ENCODE measurements at regions not wholly inside any gene's neighbourhood (a gene's known extent, or its start where the extent isn't known, plus 50 kb on each side); places are given as distances from the start of the nearest gene placed in this dataset.

GRCh38 chr4:96531836-96532235 is 691.9 kb downstream of the PDHA2 start:
- no peaks in the 10 kb centered on the region for H3K27me3 Mint-ChIP-seq (ENCODE audit: insufficient read depth)
- intact Hi-C loops (cut with micrococcal nuclease): no loop called here
- H3K27ac Mint-ChIP-seq: no peak overlapping the region
- no peaks in the 10 kb centered on the region for H3K36me3 Mint-ChIP-seq (ENCODE audit: low read depth)
- no peak overlapping the region for H3K4me3 Mint-ChIP-seq
- no peak for DNase-seq (ENCODE audit: low spot score)
- no peaks in the 10 kb centered on the region for H3K4me1 Mint-ChIP-seq (ENCODE audit: low read depth)
- peaks cover 5% of the 10 kb centered on the region for H3K9me3 Mint-ChIP-seq

GRCh38 chr4:96543346-96543745 is 703.5 kb downstream of the PDHA2 start:
- no peaks in the 10 kb centered on the region for H3K4me1 Mint-ChIP-seq (ENCODE audit: low read depth)
- no peaks in the 10 kb centered on the region for H3K36me3 Mint-ChIP-seq (ENCODE audit: low read depth)
- no peaks in the 10 kb centered on the region for H3K27me3 Mint-ChIP-seq (ENCODE audit: insufficient read depth)
- no peaks in the 10 kb centered on the region for H3K9me3 Mint-ChIP-seq
- intact Hi-C loops (cut with micrococcal nuclease): no loop called here
- H3K4me3 Mint-ChIP-seq: no peak overlapping the region
- H3K27ac Mint-ChIP-seq: no peak overlapping the region
- DNase-seq (ENCODE audit: low spot score): no peak

DNA sequence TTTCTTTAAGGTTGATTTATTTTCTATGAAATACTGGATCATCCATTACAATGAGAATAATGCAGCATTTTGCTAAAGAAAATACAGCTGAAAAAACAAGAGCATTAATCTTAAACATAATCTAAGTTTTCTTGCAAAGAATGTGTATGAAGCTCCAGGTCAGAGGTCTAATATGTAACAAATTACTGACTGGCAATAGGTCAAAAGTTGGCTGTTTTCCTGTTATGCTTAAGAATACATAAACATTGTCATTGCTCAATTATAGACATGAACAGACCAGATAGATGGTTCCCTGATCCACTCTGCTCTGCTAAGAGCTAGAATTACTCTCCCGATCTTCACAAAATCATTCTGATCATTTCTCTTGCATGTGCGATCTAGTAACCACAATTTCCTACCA is 718.6 kb downstream of the PDHA2 start:
- H3K27ac Mint-ChIP-seq: no peak overlapping the region
- no peaks in the 10 kb centered on the region for H3K36me3 Mint-ChIP-seq (ENCODE audit: low read depth)
- H3K27me3 Mint-ChIP-seq (ENCODE audit: insufficient read depth): no peaks in the 10 kb centered on the region
- H3K9me3 Mint-ChIP-seq: no peaks in the 10 kb centered on the region
- no peak for DNase-seq (ENCODE audit: low spot score)
- intact Hi-C loops (cut with micrococcal nuclease): no loop called here
- H3K4me1 Mint-ChIP-seq (ENCODE audit: low read depth): no peaks in the 10 kb centered on the region
- H3K4me3 Mint-ChIP-seq: no peak overlapping the region

- no peak for DNase-seq (ENCODE audit: low spot score)
- Mint-ChIP-seq H3K27me3 (ENCODE audit: insufficient read depth) (no peaks in the 10 kb centered on the region), H3K4me3 (no peak overlapping the region), H3K36me3 (ENCODE audit: low read depth) (no peaks in the 10 kb centered on the region), H3K9me3 (no peaks in the 10 kb centered on the region), H3K27ac (no peak overlapping the region), H3K4me1 (ENCODE audit: low read depth) (no peaks in the 10 kb centered on the region)
- intact Hi-C loops (cut with micrococcal nuclease): no loop called here
Measured at GRCh38 chr4:96566755-96567154, 726.9 kb downstream of the PDHA2 start.

GRCh38 chr4:96585304-96585703 is 745.4 kb downstream of the PDHA2 start:
- Mint-ChIP-seq H3K9me3 (peaks cover 5% of the 10 kb centered on the region), H3K4me1 (ENCODE audit: low read depth) (no peaks in the 10 kb centered on the region), H3K27ac (no peak overlapping the region), H3K4me3 (no peak overlapping the region), H3K27me3 (ENCODE audit: insufficient read depth) (no peaks in the 10 kb centered on the region), H3K36me3 (ENCODE audit: low read depth) (no peaks in the 10 kb centered on the region)
- intact Hi-C loops (cut with micrococcal nuclease): no loop called here
- DNase-seq (ENCODE audit: low spot score): no peak

DNA sequence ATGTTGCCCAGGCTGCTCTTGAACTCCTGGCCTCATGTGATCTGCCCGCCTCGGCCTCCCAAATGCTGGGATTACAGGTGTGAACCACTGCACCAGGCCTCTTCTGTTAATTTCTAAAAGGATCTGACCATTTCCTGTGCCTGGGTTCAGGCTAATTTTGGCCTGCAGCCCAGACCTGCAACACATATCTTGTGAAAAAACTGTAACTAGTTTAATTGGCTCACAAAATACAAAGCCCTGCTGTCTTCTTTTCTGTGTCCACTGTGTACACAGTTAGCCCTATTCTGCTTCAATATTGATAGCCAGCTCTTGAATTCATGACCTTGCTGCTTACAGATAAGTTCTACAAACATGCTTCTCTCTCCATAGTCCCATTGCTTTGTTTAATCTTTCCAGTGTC is 753.5 kb downstream of the PDHA2 start:
- no peak overlapping the region for H3K4me3 Mint-ChIP-seq
- H3K27me3 Mint-ChIP-seq (ENCODE audit: insufficient read depth): no peaks in the 10 kb centered on the region
- peaks cover 5% of the 10 kb centered on the region for H3K9me3 Mint-ChIP-seq
- intact Hi-C loops (cut with micrococcal nuclease): no loop called here
- H3K36me3 Mint-ChIP-seq (ENCODE audit: low read depth): no peaks in the 10 kb centered on the region
- DNase-seq (ENCODE audit: low spot score): no peak
- no peaks in the 10 kb centered on the region for H3K4me1 Mint-ChIP-seq (ENCODE audit: low read depth)
- no peak overlapping the region for H3K27ac Mint-ChIP-seq

GRCh38 chr4:96598465-96598864 is 758.6 kb downstream of the PDHA2 start:
- no peaks in the 10 kb centered on the region for H3K27me3 Mint-ChIP-seq (ENCODE audit: insufficient read depth)
- H3K4me3 Mint-ChIP-seq: no peak overlapping the region
- DNase-seq (ENCODE audit: low spot score): no peak
- intact Hi-C loops (cut with micrococcal nuclease): no loop called here
- H3K9me3 Mint-ChIP-seq: no peaks in the 10 kb centered on the region
- no peak overlapping the region for H3K27ac Mint-ChIP-seq
- H3K36me3 Mint-ChIP-seq (ENCODE audit: low read depth): no peaks in the 10 kb centered on the region
- H3K4me1 Mint-ChIP-seq (ENCODE audit: low read depth): no peaks in the 10 kb centered on the region

DNA sequence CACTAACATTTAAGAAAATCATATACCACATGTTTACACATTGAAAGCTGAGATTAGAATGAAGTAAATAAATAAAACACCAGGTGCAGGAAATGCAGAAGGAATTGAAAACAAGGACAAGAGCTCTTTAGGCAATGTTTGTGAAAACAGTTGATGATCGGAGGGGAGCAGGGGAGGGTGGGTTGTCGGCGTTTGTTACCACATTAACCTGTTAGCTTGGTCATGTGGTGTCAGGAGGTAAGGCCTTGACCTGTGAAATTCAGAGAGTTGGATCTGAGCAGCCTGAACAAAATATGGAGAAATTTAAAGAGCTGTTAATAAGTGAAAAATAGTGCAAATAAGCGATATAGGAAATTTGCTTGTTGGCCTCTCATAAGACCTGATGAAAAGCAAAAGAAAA is 759.9 kb downstream of the PDHA2 start:
- Mint-ChIP-seq H3K27me3 (ENCODE audit: insufficient read depth) (no peaks in the 10 kb centered on the region), H3K4me3 (no peak overlapping the region)

GRCh38 chr4:96602661-96603060 is 762.8 kb downstream of the PDHA2 start:
- H3K4me3 Mint-ChIP-seq: no peak overlapping the region
- intact Hi-C loops (cut with micrococcal nuclease): no loop called here

More for the DNA sequence above, 759.9 kb downstream of the PDHA2 start:
- Mint-ChIP-seq H3K36me3 (ENCODE audit: low read depth) (no peaks in the 10 kb centered on the region), H3K4me1 (ENCODE audit: low read depth) (no peaks in the 10 kb centered on the region), H3K9me3 (no peaks in the 10 kb centered on the region), H3K27ac (no peak overlapping the region)
- intact Hi-C loops (cut with micrococcal nuclease): no loop called here
- DNase-seq (ENCODE audit: low spot score): no peak

DNA sequence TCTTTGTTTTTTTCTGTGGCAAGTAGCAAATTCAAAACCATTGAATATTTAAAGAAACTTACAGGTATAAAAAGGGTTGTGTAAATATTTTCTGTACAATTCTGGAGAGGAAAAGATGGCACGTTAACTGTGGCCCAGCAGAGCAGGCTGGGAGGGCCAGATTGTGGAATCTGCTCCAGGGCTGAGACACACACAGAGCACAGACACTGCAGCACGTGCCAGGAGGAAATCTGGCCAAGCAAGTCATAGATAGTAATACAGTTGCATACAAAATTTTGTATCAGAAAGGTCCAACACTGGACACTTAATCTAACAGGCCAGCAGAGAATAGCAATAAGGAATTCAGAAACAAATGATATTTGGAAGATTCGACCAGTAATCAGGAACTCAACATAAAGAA is 763.7 kb downstream of the PDHA2 start:
- no peak for DNase-seq (ENCODE audit: low spot score)
- Mint-ChIP-seq H3K27me3 (ENCODE audit: insufficient read depth) (no peaks in the 10 kb centered on the region), H3K9me3 (no peaks in the 10 kb centered on the region), H3K4me1 (ENCODE audit: low read depth) (no peaks in the 10 kb centered on the region), H3K27ac (no peak overlapping the region), H3K4me3 (no peak overlapping the region), H3K36me3 (ENCODE audit: low read depth) (no peaks in the 10 kb centered on the region)
- intact Hi-C loops (cut with micrococcal nuclease): no loop called here

More at GRCh38 chr4:96602661-96603060, 762.8 kb downstream of the PDHA2 start:
- no peaks in the 10 kb centered on the region for H3K27me3 Mint-ChIP-seq (ENCODE audit: insufficient read depth)
- H3K9me3 Mint-ChIP-seq: no peaks in the 10 kb centered on the region
- no peaks in the 10 kb centered on the region for H3K4me1 Mint-ChIP-seq (ENCODE audit: low read depth)
- no peaks in the 10 kb centered on the region for H3K36me3 Mint-ChIP-seq (ENCODE audit: low read depth)
- no peak for DNase-seq (ENCODE audit: low spot score)
- H3K27ac Mint-ChIP-seq: no peak overlapping the region

DNA sequence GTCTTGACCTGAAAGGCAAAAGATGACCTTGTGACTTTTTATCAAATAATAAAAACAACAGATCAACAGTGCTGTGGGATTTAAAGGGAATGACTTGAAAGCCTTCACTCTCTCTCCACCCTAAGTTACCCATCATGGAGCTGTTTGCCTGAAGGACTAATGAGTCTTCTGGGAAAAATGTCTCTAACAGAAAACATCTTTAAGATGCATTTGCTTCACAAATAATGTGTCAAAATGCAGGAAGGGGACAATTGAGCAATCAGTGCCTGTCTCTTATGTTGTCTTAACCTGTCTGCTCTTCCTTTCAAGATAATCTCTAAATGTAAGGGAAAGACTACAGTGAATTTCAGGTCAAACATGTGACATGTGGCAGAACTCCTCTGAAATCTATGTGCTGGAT is 766.6 kb downstream of the PDHA2 start:
- intact Hi-C loops (cut with micrococcal nuclease): no loop called here
- DNase-seq (ENCODE audit: low spot score): no peak
- no peaks in the 10 kb centered on the region for H3K9me3 Mint-ChIP-seq
- H3K4me3 Mint-ChIP-seq: no peak overlapping the region
- H3K4me1 Mint-ChIP-seq (ENCODE audit: low read depth): no peaks in the 10 kb centered on the region
- no peak overlapping the region for H3K27ac Mint-ChIP-seq
- H3K27me3 Mint-ChIP-seq (ENCODE audit: insufficient read depth): no peaks in the 10 kb centered on the region
- H3K36me3 Mint-ChIP-seq (ENCODE audit: low read depth): no peaks in the 10 kb centered on the region

- H3K36me3 Mint-ChIP-seq (ENCODE audit: low read depth): no peaks in the 10 kb centered on the region
- no peak for DNase-seq (ENCODE audit: low spot score)
- no peaks in the 10 kb centered on the region for H3K4me1 Mint-ChIP-seq (ENCODE audit: low read depth)
- H3K27ac Mint-ChIP-seq: no peak overlapping the region
- no peak overlapping the region for H3K4me3 Mint-ChIP-seq
- H3K9me3 Mint-ChIP-seq: peaks cover 4% of the 10 kb centered on the region
- intact Hi-C loops (cut with micrococcal nuclease): no loop called here
- no peaks in the 10 kb centered on the region for H3K27me3 Mint-ChIP-seq (ENCODE audit: insufficient read depth)
Measured at GRCh38 chr4:96626023-96626422, 786.1 kb downstream of the PDHA2 start.

GRCh38 chr4:96630839-96631238 is 790.9 kb downstream of the PDHA2 start:
- H3K36me3 Mint-ChIP-seq (ENCODE audit: low read depth): no peaks in the 10 kb centered on the region
- peaks cover 4% of the 10 kb centered on the region for H3K9me3 Mint-ChIP-seq
- no peaks in the 10 kb centered on the region for H3K4me1 Mint-ChIP-seq (ENCODE audit: low read depth)
- H3K4me3 Mint-ChIP-seq: no peak overlapping the region
- DNase-seq (ENCODE audit: low spot score): no peak
- H3K27me3 Mint-ChIP-seq (ENCODE audit: insufficient read depth): no peaks in the 10 kb centered on the region
- intact Hi-C loops (cut with micrococcal nuclease): no loop called here
- H3K27ac Mint-ChIP-seq: no peak overlapping the region

DNA sequence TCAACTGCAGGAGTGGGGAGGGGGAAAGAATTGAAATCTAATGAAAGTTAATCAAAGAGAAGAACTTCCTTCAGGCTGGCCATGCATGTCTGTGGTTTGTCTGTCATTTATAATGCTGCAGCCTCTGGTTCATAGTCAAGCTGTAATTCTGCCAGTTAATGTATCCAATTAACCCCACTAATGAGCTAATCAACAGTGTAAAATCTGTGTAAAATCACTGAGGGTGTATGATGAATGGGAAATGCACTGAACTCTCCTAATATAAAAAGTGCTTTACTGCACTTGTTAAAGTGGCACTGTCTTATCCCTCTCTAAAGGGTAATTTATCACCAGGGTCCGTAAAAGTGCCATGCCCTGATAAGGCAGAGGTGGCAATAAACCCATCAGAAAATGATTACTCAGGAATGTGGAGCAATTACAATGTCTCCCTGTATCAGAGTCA is 798.1 kb downstream of the PDHA2 start:
- DNase-seq (ENCODE audit: low spot score): no peak
- Mint-ChIP-seq H3K27ac (no peak overlapping the region), H3K9me3 (no peaks in the 10 kb centered on the region), H3K4me3 (no peak overlapping the region), H3K4me1 (ENCODE audit: low read depth) (no peaks in the 10 kb centered on the region), H3K36me3 (ENCODE audit: low read depth) (no peaks in the 10 kb centered on the region), H3K27me3 (ENCODE audit: insufficient read depth) (no peaks in the 10 kb centered on the region)
- intact Hi-C loops (cut with micrococcal nuclease): no loop called here
